K562 (cell line): ENCODE measurements at regions not wholly inside any gene's neighbourhood (a gene's known extent, or its start where the extent isn't known, plus 50 kb on each side); places are given as distances from the start of the nearest gene placed in this dataset.
A peak's percentile ranks its signal among the peaks of the same experiment; 100 is the strongest.

Experiments
- ATAC-seq: fragments of 200-7000 bp; cut with Tn5 transposase; 3 replicates; pipeline ENCODE4 v1.9.1; 2020; ENCODE audit warnings: moderate library complexity
- BruUV-seq: library from RNA; stranded (reverse); fragments of 400-500 nt; replicated peaks from 2 replicates; lab custom pipeline; 2021; lab: Mats Ljungman, UMichigan
- CTCF ChIA-PET: fragments of 300-600 bp; formaldehyde crosslinking; extraction: SDS; loops from one replicate; lab custom pipeline; 2021; ENCODE audit warnings: low intra/inter-chr PET ratio; lab: Yijun Ruan, JAX
- POLR2A ChIA-PET: fragments of 300-600, 350-650 bp; sonication (Branson Sonifier 250); formaldehyde crosslinking; extraction: SDS; loops from one replicate; lab custom pipeline; 2021; ENCODE audit warnings: antibody characterized with exemption, inconsistent platforms; lab: Yijun Ruan, JAX
- DNase-seq, 4 experiments: peaks; one replicate each; pipeline versions ENCODE4 v3.0.0 to v3.0.0-alpha.2; 2011 to 2018; ENCODE audit warnings: low spot score in 3 of 4, mixed read lengths in 3 of 4; ENCODE audit errors: extremely low read depth in 1 of 4
- FAIRE-seq: peaks from 2 replicates; lab custom pipeline; 2011; peaks lifted over from hg19 to GRCh38; lab: Jason Lieb, UNC
- H2AFZ ChIP-seq: 2 replicates; pipeline ENCODE4 v1.6.0; 2011; ENCODE audit warnings: low read depth, low read length, control low read depth, inconsistent platforms
- H3K27ac ChIP-seq: fragments of 200-600 bp; 3 replicates; pipeline ENCODE4 v1.8.0; 2011; ENCODE audit warnings: low read depth, mild to moderate bottlenecking, control low read depth, inconsistent platforms, low read length, moderate library complexity, mixed read lengths; ENCODE audit errors: extremely low read depth
- H3K27me3 ChIP-seq, 2 experiments: fragments of 300-600 bp in 1 of 2; 2 replicates in 1 of 2; 3 replicates in 1 of 2; pipeline versions ENCODE4 v1.6.0 to v1.8.0; 2011; ENCODE audit warnings: inconsistent platforms in 2 of 2, low read length in 2 of 2, mild to moderate bottlenecking in 1 of 2, mixed read lengths in 1 of 2, moderate library complexity in 1 of 2; ENCODE audit not compliant: control insufficient read depth in 2 of 2, insufficient read depth in 2 of 2
- H3K36me3 ChIP-seq: fragments of 300-600 bp; 3 replicates; pipeline ENCODE4 v1.8.0; 2011; ENCODE audit warnings: mild to moderate bottlenecking, low read length, inconsistent platforms; ENCODE audit not compliant: control insufficient read depth, insufficient read depth
- H3K4me1 ChIP-seq, 2 experiments: fragments of 200-600 bp in 1 of 2; replicated peaks in 1 of 2; 2 replicates in 1 of 2; 3 replicates in 1 of 2; pipeline versions ENCODE4 v1.5.1 to v1.8.0; 2011; ENCODE audit warnings: inconsistent platforms in 2 of 2, low read length in 2 of 2, mild to moderate bottlenecking in 1 of 2, mixed read lengths in 1 of 2, moderate library complexity in 1 of 2; ENCODE audit not compliant: control insufficient read depth in 2 of 2, insufficient read depth in 2 of 2
- H3K4me2 ChIP-seq: 2 replicates; pipeline ENCODE4 v1.6.1; 2011; ENCODE audit warnings: low read length, control low read depth, inconsistent platforms, mixed read lengths; ENCODE audit not compliant: insufficient read depth
- H3K4me3 ChIP-seq: fragments of 200-600 bp; sonication (generic), shearing (Covaris generic); 2 replicates; pipeline ENCODE4 v1.5.1; 2016; ENCODE audit warnings: control low read depth, inconsistent platforms
- H3K79me2 ChIP-seq: fragments of 200-600 bp; 3 replicates; pipeline ENCODE4 v1.8.0; 2011; ENCODE audit warnings: low read length, inconsistent platforms; ENCODE audit not compliant: control insufficient read depth, insufficient read depth
- H3K9ac ChIP-seq, 2 experiments: 2 replicates each; pipeline versions ENCODE4 v1.6.0 to v1.6.1; 2011; ENCODE audit warnings: low read depth in 2 of 2, low read length in 2 of 2, control low read depth in 1 of 2, inconsistent platforms in 1 of 2, mild to moderate bottlenecking in 1 of 2, mixed read lengths in 1 of 2; ENCODE audit not compliant: insufficient read depth in 1 of 2
- H3K9me1 ChIP-seq: one replicate; pipeline ENCODE4 v1.6.0; 2011; ENCODE audit warnings: inconsistent platforms, mild to moderate bottlenecking, low read length, moderate library complexity; ENCODE audit not compliant: control insufficient read depth, insufficient read depth
- H3K9me3 ChIP-seq: replicated peaks from 2 replicates; pipeline ENCODE4 v1.5.1; 2011; ENCODE audit warnings: low read depth, low read length, inconsistent platforms; ENCODE audit not compliant: control insufficient read depth, insufficient read depth
- H4K20me1 ChIP-seq: replicated peaks from 2 replicates; pipeline ENCODE4 v1.6.1; 2011; ENCODE audit warnings: low read length, inconsistent platforms, mixed read lengths; ENCODE audit not compliant: control insufficient read depth, insufficient read depth
- CREBBP ChIP-seq: IDR thresholded peaks from one replicate; pipeline ENCODE4 v1.6.1; 2012; ENCODE audit warnings: low read depth, mild to moderate bottlenecking, control low read depth, inconsistent platforms, low read length
- E2F4 ChIP-seq: sonication (generic); formaldehyde crosslinking; IDR thresholded peaks from 2 replicates; pipeline ENCODE4 v1.8.0; 2022; ENCODE audit warnings: mild to moderate bottlenecking, low read depth, missing genetic modification reagents
- GABPA ChIP-seq: fragments of 200-800 bp; sonication (Bioruptor generic); conservative IDR thresholded peaks from 2 replicates; pipeline ENCODE4 v1.6.1; 2016; ENCODE audit warnings: low read depth, missing genetic modification characterization, missing compliant biosample characterization
- RFX7 ChIP-seq: fragments of 250-450 bp; sonication (Bioruptor Pico); IDR thresholded peaks from 2 replicates; pipeline ENCODE4 v1.5.1; 2021; ENCODE audit warnings: mild to moderate bottlenecking
- TCF3 ChIP-seq: sonication (generic); formaldehyde crosslinking; IDR thresholded peaks from 2 replicates; pipeline ENCODE4 v1.4.0; 2020; ENCODE audit warnings: mild to moderate bottlenecking, missing genetic modification reagents
- ZNF592 ChIP-seq: fragments of 450-650 bp; IDR thresholded peaks from 2 replicates; pipeline ENCODE4 v1.6.1; 2017; ENCODE audit warnings: antibody characterized with exemption, mild to moderate bottlenecking
- WGBS: fragments of 100-300 bp; shearing (Covaris generic); methylation state at CpG from one replicate; pipeline ENCODE4 v1.1.6; 2016; ENCODE audit warnings: low coverage, mixed read lengths; ENCODE audit not compliant: insufficient coverage; ENCODE audit errors: missing lambda C conversion rate; 5-methylcytosine and 5-hydroxymethylcytosine counted together
- in situ Hi-C: fragments of 300-500 bp; cut with MboI; formaldehyde crosslinking; loops from 4 replicates; pipeline ENCODE4 v1.15.0; 2018; ENCODE audit warnings: inconsistent platforms, mixed read lengths
- intact Hi-C: fragments of 100-400 bp; cut with micrococcal nuclease; formaldehyde crosslinking; loops from 2 replicates; pipeline ENCODE4 v1.14.2; 2022

GRCh38 chr6:50993941-50994720, 175.5 kb downstream of the TFAP2B start:
- BruUV-seq: no TSS peak
- in situ Hi-C loops: no loop called here
- Histone ChIP-seq H3K9ac (no peak overlapping the region), H4K20me1 (no peaks in the 10 kb centered on the region), H2AFZ (no peak overlapping the region; the same call in 1 of the 2 replicates), H3K4me2 (no peak overlapping the region), H3K9me3 (no peaks in the 10 kb centered on the region), H3K27ac (no peak overlapping the region), H3K9me1 (no peaks in the 10 kb centered on the region), H3K36me3 (no peaks in the 10 kb centered on the region), H3K4me3 (no peak overlapping the region), H3K4me1 (peaks cover 0 to 18% of the 10 kb centered on the region in 2 experiments; a peak in 3 of 5 replicates), H3K79me2 (no peaks in the 10 kb centered on the region), H3K27me3 (no peaks in the 10 kb centered on the region)
- 79% methylated on average over 3 of the region's 3 CpGs for WGBS
- DNase-seq (no peak), FAIRE-seq (no peak), ATAC-seq (no peak)
- ChIA-PET POLR2A (interaction anchor here (0.8 to 2.9 kb wide), 4 partner anchors 11 to 22 kb away, joined by 3 to 12 read pairs (median 3); no protein-coding TSS in a partner anchor), CTCF (no interaction called here)
- TF ChIP-seq GABPA (tag) (0 out of 2 replicates have a peak, but pooled peaks have one; percentile 5), CREBBP (no peak)
- intact Hi-C loops: no loop called here

GRCh38 chr6:50995036-50995435, 176.4 kb downstream of the TFAP2B start:
- intact Hi-C loops: no loop called here
- Histone ChIP-seq H3K79me2 (no peaks in the 10 kb centered on the region), H3K9me1 (no peaks in the 10 kb centered on the region), H3K9me3 (no peaks in the 10 kb centered on the region), H3K4me1 (peaks cover 0 to 18% of the 10 kb centered on the region in 2 experiments; a peak in 3 of 5 replicates), H3K27ac (no peak overlapping the region), H3K27me3 (no peaks in the 10 kb centered on the region), H3K4me2 (peak overlapping the region; percentile 9; the same call in 1 of the 2 replicates), H3K36me3 (no peaks in the 10 kb centered on the region), H4K20me1 (no peaks in the 10 kb centered on the region), H3K9ac (no peak overlapping the region), H3K4me3 (no peak overlapping the region), H2AFZ (peak overlapping the region; percentile 73)
- BruUV-seq: no TSS peak
- in situ Hi-C loops: no loop called here
- ChIA-PET CTCF (no interaction called here), POLR2A (interaction anchor here (0.8 to 2.9 kb wide), 4 partner anchors 10 to 28 kb away, joined by 3 to 12 read pairs (median 3); no protein-coding TSS in a partner anchor)
- DNase-seq (peak in 2 of 4 experiments; percentile 29 to 48), FAIRE-seq (peak; percentile 57), ATAC-seq (peak; percentile 68)
- WGBS: 33% methylated on average over 5 of the region's 5 CpGs
- TF ChIP-seq RFX7 (CRISPR knock-in tag): no peak
- no peak for TF ChIP-seq E2F4 (CRISPR knock-in tag)
- TF ChIP-seq TCF3: peak; percentile 9; the same call in 1 of the 2 replicates
- no peak for TF ChIP-seq GABPA (tag)
- peak; percentile 46; the same call in 1 of the 2 replicates for TF ChIP-seq ZNF592
